ENCODE measurements at regions not wholly inside any gene's neighbourhood (a gene's known extent, or its start where the extent isn't known, plus 50 kb on each side); places are given as distances from the start of the nearest gene placed in this dataset.

GRCh38 chr16:79337906-79338305 is 262.6 kb downstream of the MAF start:
- TF ChIP-seq, protein P1, sequence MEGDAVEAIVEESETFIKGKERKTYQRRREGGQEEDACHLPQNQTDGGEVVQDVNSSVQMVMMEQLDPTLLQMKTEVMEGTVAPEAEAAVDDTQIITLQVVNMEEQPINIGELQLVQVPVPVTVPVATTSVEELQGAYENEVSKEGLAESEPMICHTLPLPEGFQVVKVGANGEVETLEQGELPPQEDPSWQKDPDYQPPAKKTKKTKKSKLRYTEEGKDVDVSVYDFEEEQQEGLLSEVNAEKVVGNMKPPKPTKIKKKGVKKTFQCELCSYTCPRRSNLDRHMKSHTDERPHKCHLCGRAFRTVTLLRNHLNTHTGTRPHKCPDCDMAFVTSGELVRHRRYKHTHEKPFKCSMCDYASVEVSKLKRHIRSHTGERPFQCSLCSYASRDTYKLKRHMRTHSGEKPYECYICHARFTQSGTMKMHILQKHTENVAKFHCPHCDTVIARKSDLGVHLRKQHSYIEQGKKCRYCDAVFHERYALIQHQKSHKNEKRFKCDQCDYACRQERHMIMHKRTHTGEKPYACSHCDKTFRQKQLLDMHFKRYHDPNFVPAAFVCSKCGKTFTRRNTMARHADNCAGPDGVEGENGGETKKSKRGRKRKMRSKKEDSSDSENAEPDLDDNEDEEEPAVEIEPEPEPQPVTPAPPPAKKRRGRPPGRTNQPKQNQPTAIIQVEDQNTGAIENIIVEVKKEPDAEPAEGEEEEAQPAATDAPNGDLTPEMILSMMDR (IDR thresholded peaks at IDR 0.05) = no peak
- TF ChIP-seq FOXM1 (IDR thresholded peaks at IDR 0.05; ENCODE audit: low read depth) (no peak), FOSL2 (IDR thresholded peaks at IDR 0.05; ENCODE audit: borderline replicate concordance, low read depth) (no peak), EZH2phosphoT487 (IDR thresholded peaks at IDR 0.05; ENCODE audit: borderline replicate concordance, low read depth) (no peak), POLR2AphosphoS5 (IDR thresholded peaks at IDR 0.05; ENCODE audit: low read depth, low read length) (no peak), JUND (IDR thresholded peaks at IDR 0.05) (no peak), YY1 (IDR thresholded peaks at IDR 0.05; ENCODE audit: low read depth) (no peak), USF1 (IDR thresholded peaks at IDR 0.05; ENCODE audit: borderline replicate concordance, low read depth) (no peak), TAF1 (IDR thresholded peaks at IDR 0.05; ENCODE audit: borderline replicate concordance, low read depth, low read length) (no peak), MXI1 (IDR thresholded peaks at IDR 0.05; ENCODE audit: low read depth, low read length) (no peak), EP300 (IDR thresholded peaks at IDR 0.05; ENCODE audit: borderline replicate concordance in 1 of 2, low read depth in 1 of 2, low read length in 1 of 2) (no peak), SMC3 (IDR thresholded peaks at IDR 0.05; ENCODE audit: low read depth, low read length) (no peak)
- TF ChIP-seq, protein P2, sequence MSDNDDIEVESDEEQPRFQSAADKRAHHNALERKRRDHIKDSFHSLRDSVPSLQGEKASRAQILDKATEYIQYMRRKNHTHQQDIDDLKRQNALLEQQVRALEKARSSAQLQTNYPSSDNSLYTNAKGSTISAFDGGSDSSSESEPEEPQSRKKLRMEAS (IDR thresholded peaks at IDR 0.05; ENCODE audit: low read depth) = no peak

Measured in SK-N-SH (cell line).